ENCODE measurements at regions not wholly inside any gene's neighbourhood (a gene's known extent, or its start where the extent isn't known, plus 50 kb on each side); places are given as distances from the start of the nearest gene placed in this dataset.

GRCh38 chr13:74771964-74772363 lies 637.8 kb upstream of the KLF12 start:
- H3K27ac Mint-ChIP-seq: no peak overlapping the region

GRCh38 chr13:74770361-74770760 lies 636.2 kb upstream of the KLF12 start:
- H3K4me1 ChIP-seq (ENCODE audit: control insufficient read depth, insufficient read depth, low read length, poor library complexity, severe bottlenecking): no peaks in the 10 kb centered on the region
- H3K27me3 Mint-ChIP-seq: peaks cover 6% of the 10 kb centered on the region
- H3K27ac ChIP-seq (ENCODE audit: insufficient read depth, low read length, poor library complexity, severe bottlenecking): no peak overlapping the region
- no peaks in the 10 kb centered on the region for H3K4me1 Mint-ChIP-seq
- H3K4me3 Mint-ChIP-seq: no peak overlapping the region
- no peak for DNase-seq
- no peaks in the 10 kb centered on the region for H3K9me3 Mint-ChIP-seq
- no peaks in the 10 kb centered on the region for H3K9me3 ChIP-seq (ENCODE audit: control insufficient read depth in 2 of 2, low read length in 2 of 2)
- no peaks in the 10 kb centered on the region for H3K27me3 ChIP-seq (ENCODE audit: control insufficient read depth, insufficient read depth, low read length)
- H3K36me3 ChIP-seq (ENCODE audit: control insufficient read depth, insufficient read depth, low read length): no peaks in the 10 kb centered on the region
- H3K4me3 ChIP-seq (ENCODE audit: low read depth, low read length): no peak overlapping the region
- no peaks in the 10 kb centered on the region for H3K36me3 Mint-ChIP-seq
- no peak for ATAC-seq (ENCODE audit: low read depth in 2 of 2)
- H3K27ac Mint-ChIP-seq: peak overlapping the region in 1 of 3 donors; percentile 39

More at GRCh38 chr13:74771964-74772363, 637.8 kb upstream of the KLF12 start:
- DNase-seq (no peak), ATAC-seq (ENCODE audit: low read depth in 2 of 2) (no peak)
- H3K9me3 Mint-ChIP-seq: no peaks in the 10 kb centered on the region
- Histone ChIP-seq H3K27me3 (ENCODE audit: control insufficient read depth, insufficient read depth, low read length) (no peaks in the 10 kb centered on the region), H3K36me3 (ENCODE audit: control insufficient read depth, insufficient read depth, low read length) (no peaks in the 10 kb centered on the region), H3K4me3 (ENCODE audit: low read depth, low read length) (no peak overlapping the region), H3K9me3 (ENCODE audit: control insufficient read depth in 2 of 2, low read length in 2 of 2) (no peaks in the 10 kb centered on the region), H3K4me1 (ENCODE audit: control insufficient read depth, insufficient read depth, low read length, poor library complexity, severe bottlenecking) (no peaks in the 10 kb centered on the region), H3K27ac (ENCODE audit: insufficient read depth, low read length, poor library complexity, severe bottlenecking) (no peak overlapping the region)
- H3K27me3 Mint-ChIP-seq: peaks cover 4% of the 10 kb centered on the region
- no peaks in the 10 kb centered on the region for H3K4me1 Mint-ChIP-seq
- no peaks in the 10 kb centered on the region for H3K36me3 Mint-ChIP-seq
- H3K4me3 Mint-ChIP-seq: no peak overlapping the region

- H3K4me3 Mint-ChIP-seq: no peak overlapping the region
- no peak overlapping the region for H3K4me3 ChIP-seq (ENCODE audit: low read depth, low read length)
- H3K27ac Mint-ChIP-seq: no peak overlapping the region
- H3K36me3 Mint-ChIP-seq: no peaks in the 10 kb centered on the region
- H3K27ac ChIP-seq (ENCODE audit: insufficient read depth, low read length, poor library complexity, severe bottlenecking): no peak overlapping the region
- peaks cover 6% of the 10 kb centered on the region for H3K27me3 Mint-ChIP-seq
- no peaks in the 10 kb centered on the region for H3K4me1 ChIP-seq (ENCODE audit: control insufficient read depth, insufficient read depth, low read length, poor library complexity, severe bottlenecking)
- no peaks in the 10 kb centered on the region for H3K9me3 Mint-ChIP-seq
- no peaks in the 10 kb centered on the region for H3K36me3 ChIP-seq (ENCODE audit: control insufficient read depth, insufficient read depth, low read length)
- H3K27me3 ChIP-seq (ENCODE audit: control insufficient read depth, insufficient read depth, low read length): no peaks in the 10 kb centered on the region
- no peaks in the 10 kb centered on the region for H3K4me1 Mint-ChIP-seq
- no peak for ATAC-seq (ENCODE audit: low read depth in 2 of 2)
- DNase-seq: no peak
- no peaks in the 10 kb centered on the region for H3K9me3 ChIP-seq (ENCODE audit: control insufficient read depth in 2 of 2, low read length in 2 of 2)
Observed at GRCh38 chr13:74769333-74769732, 635.1 kb upstream of the KLF12 start.

- no peak overlapping the region for H3K27ac ChIP-seq (ENCODE audit: insufficient read depth, low read length, poor library complexity, severe bottlenecking)
- no peaks in the 10 kb centered on the region for H3K36me3 ChIP-seq (ENCODE audit: control insufficient read depth, insufficient read depth, low read length)
- DNase-seq (no peak), ATAC-seq (ENCODE audit: low read depth in 2 of 2) (no peak)
- no peaks in the 10 kb centered on the region for H3K4me1 ChIP-seq (ENCODE audit: control insufficient read depth, insufficient read depth, low read length, poor library complexity, severe bottlenecking)
- Mint-ChIP-seq H3K4me1 (no peaks in the 10 kb centered on the region), H3K36me3 (no peaks in the 10 kb centered on the region), H3K27ac (no peak overlapping the region), H3K27me3 (peaks cover 6% of the 10 kb centered on the region), H3K4me3 (no peak overlapping the region), H3K9me3 (no peaks in the 10 kb centered on the region)
- H3K4me3 ChIP-seq (ENCODE audit: low read depth, low read length): no peak overlapping the region
- H3K9me3 ChIP-seq (ENCODE audit: control insufficient read depth in 2 of 2, low read length in 2 of 2): no peaks in the 10 kb centered on the region
- H3K27me3 ChIP-seq (ENCODE audit: control insufficient read depth, insufficient read depth, low read length): no peaks in the 10 kb centered on the region
Observed at GRCh38 chr13:74768521-74769085, 634.4 kb upstream of the KLF12 start.

- no peaks in the 10 kb centered on the region for H3K27me3 ChIP-seq (ENCODE audit: control insufficient read depth, insufficient read depth, low read length)
- no peaks in the 10 kb centered on the region for H3K4me1 Mint-ChIP-seq
- no peak overlapping the region for H3K4me3 ChIP-seq (ENCODE audit: low read depth, low read length)
- no peak for DNase-seq
- H3K9me3 ChIP-seq (ENCODE audit: control insufficient read depth in 2 of 2, low read length in 2 of 2): no peaks in the 10 kb centered on the region
- H3K36me3 Mint-ChIP-seq: no peaks in the 10 kb centered on the region
- no peaks in the 10 kb centered on the region for H3K4me1 ChIP-seq (ENCODE audit: control insufficient read depth, insufficient read depth, low read length, poor library complexity, severe bottlenecking)
- H3K27ac ChIP-seq (ENCODE audit: insufficient read depth, low read length, poor library complexity, severe bottlenecking): no peak overlapping the region
- ATAC-seq (ENCODE audit: low read depth in 2 of 2): no peak
- H3K9me3 Mint-ChIP-seq: no peaks in the 10 kb centered on the region
- no peak overlapping the region for H3K4me3 Mint-ChIP-seq
- no peak overlapping the region for H3K27ac Mint-ChIP-seq
- H3K27me3 Mint-ChIP-seq: peaks cover 8% of the 10 kb centered on the region
- no peaks in the 10 kb centered on the region for H3K36me3 ChIP-seq (ENCODE audit: control insufficient read depth, insufficient read depth, low read length)
Observed at GRCh38 chr13:74767050-74767449, 632.8 kb upstream of the KLF12 start.

- H3K9me3 Mint-ChIP-seq: no peaks in the 10 kb centered on the region
- Histone ChIP-seq H3K27me3 (ENCODE audit: control insufficient read depth, insufficient read depth, low read length) (no peaks in the 10 kb centered on the region), H3K27ac (ENCODE audit: insufficient read depth, low read length, poor library complexity, severe bottlenecking) (no peak overlapping the region), H3K36me3 (ENCODE audit: control insufficient read depth, insufficient read depth, low read length) (no peaks in the 10 kb centered on the region), H3K4me1 (ENCODE audit: control insufficient read depth, insufficient read depth, low read length, poor library complexity, severe bottlenecking) (no peaks in the 10 kb centered on the region), H3K9me3 (ENCODE audit: control insufficient read depth in 2 of 2, low read length in 2 of 2) (no peaks in the 10 kb centered on the region), H3K4me3 (ENCODE audit: low read depth, low read length) (no peak overlapping the region)
- H3K27me3 Mint-ChIP-seq: peaks cover 14% of the 10 kb centered on the region
- H3K27ac Mint-ChIP-seq: no peak overlapping the region
- H3K4me1 Mint-ChIP-seq: no peaks in the 10 kb centered on the region
- H3K36me3 Mint-ChIP-seq: no peaks in the 10 kb centered on the region
- DNase-seq: no peak
- ATAC-seq (ENCODE audit: low read depth in 2 of 2): no peak
- no peak overlapping the region for H3K4me3 Mint-ChIP-seq
Observed at GRCh38 chr13:74765955-74766354, 631.8 kb upstream of the KLF12 start.

GRCh38 chr13:74761801-74762757 lies 627.9 kb upstream of the KLF12 start:
- Mint-ChIP-seq H3K4me1 (no peaks in the 10 kb centered on the region), H3K4me3 (no peak overlapping the region), H3K36me3 (no peaks in the 10 kb centered on the region), H3K27me3 (peaks cover 14% of the 10 kb centered on the region), H3K27ac (no peak overlapping the region), H3K9me3 (no peaks in the 10 kb centered on the region)
- ATAC-seq (ENCODE audit: low read depth in 2 of 2): no peak
- H3K9me3 ChIP-seq (ENCODE audit: control insufficient read depth in 2 of 2, low read length in 2 of 2): no peaks in the 10 kb centered on the region
- H3K27me3 ChIP-seq (ENCODE audit: control insufficient read depth, insufficient read depth, low read length): no peaks in the 10 kb centered on the region
- H3K4me3 ChIP-seq (ENCODE audit: low read depth, low read length): no peak overlapping the region
- no peaks in the 10 kb centered on the region for H3K4me1 ChIP-seq (ENCODE audit: control insufficient read depth, insufficient read depth, low read length, poor library complexity, severe bottlenecking)
- no peak overlapping the region for H3K27ac ChIP-seq (ENCODE audit: insufficient read depth, low read length, poor library complexity, severe bottlenecking)
- DNase-seq: no peak
- no peaks in the 10 kb centered on the region for H3K36me3 ChIP-seq (ENCODE audit: control insufficient read depth, insufficient read depth, low read length)

GRCh38 chr13:74758188-74758587 lies 624.0 kb upstream of the KLF12 start:
- Mint-ChIP-seq H3K27me3 (peaks cover 12% of the 10 kb centered on the region), H3K4me1 (no peaks in the 10 kb centered on the region), H3K4me3 (no peak overlapping the region), H3K9me3 (no peaks in the 10 kb centered on the region), H3K36me3 (no peaks in the 10 kb centered on the region), H3K27ac (peak overlapping the region in 1 of 3 donors; percentile 25)
- Histone ChIP-seq H3K4me1 (ENCODE audit: control insufficient read depth, insufficient read depth, low read length, poor library complexity, severe bottlenecking) (no peaks in the 10 kb centered on the region), H3K9me3 (ENCODE audit: control insufficient read depth in 2 of 2, low read length in 2 of 2) (no peaks in the 10 kb centered on the region), H3K27me3 (ENCODE audit: control insufficient read depth, insufficient read depth, low read length) (no peaks in the 10 kb centered on the region), H3K4me3 (ENCODE audit: low read depth, low read length) (no peak overlapping the region), H3K36me3 (ENCODE audit: control insufficient read depth, insufficient read depth, low read length) (no peaks in the 10 kb centered on the region), H3K27ac (ENCODE audit: insufficient read depth, low read length, poor library complexity, severe bottlenecking) (no peak overlapping the region)
- ATAC-seq (ENCODE audit: low read depth in 2 of 2) (no peak), DNase-seq (no peak)
